H1 (cell line): ENCODE measurements at regions not wholly inside any gene's neighbourhood (a gene's known extent, or its start where the extent isn't known, plus 50 kb on each side); places are given as distances from the start of the nearest gene placed in this dataset.

Experiments
- CTCF ChIA-PET: fragments of 300-600 bp; sonication (Branson Sonifier 250); formaldehyde crosslinking; loops from one replicate; lab custom pipeline; 2021; ENCODE audit not compliant: partially characterized antibody; lab: Charles Lee
- POLR2A ChIA-PET: fragments of 300-600 bp; sonication (Branson Sonifier 250); formaldehyde crosslinking; loops from one replicate; lab custom pipeline; 2021; ENCODE audit warnings: inconsistent platforms; ENCODE audit not compliant: partially characterized antibody; lab: Charles Lee
- DNase-seq, 2 experiments: peaks; one replicate each; pipeline versions ENCODE4 v3.0.0 to v3.0.0-alpha.2; 2010 to 2022; ENCODE audit warnings: low spot score in 2 of 2, low read depth in 1 of 2, mixed read lengths in 1 of 2
- FAIRE-seq: peaks from 2 replicates; lab custom pipeline; 2011; peaks lifted over from hg19 to GRCh38; lab: Jason Lieb, UNC
- H2AFZ ChIP-seq: 2 replicates; pipeline ENCODE4 v1.8.1; 2012; ENCODE audit warnings: low read length, inconsistent platforms
- H2AK5ac ChIP-seq: 2 replicates; pipeline ENCODE4 v1.6.1; 2013; ENCODE audit warnings: low read depth, low read length
- H2BK120ac ChIP-seq: replicated peaks from 2 replicates; pipeline ENCODE3; 2013; ENCODE audit warnings: low read depth, low read length, inconsistent platforms
- H2BK12ac ChIP-seq: 2 replicates; pipeline ENCODE4 v1.6.1; 2013; ENCODE audit warnings: low read depth, low read length
- H2BK15ac ChIP-seq: 2 replicates; pipeline ENCODE4 v1.6.1; 2013; ENCODE audit warnings: low read length
- H2BK20ac ChIP-seq: 2 replicates; pipeline ENCODE4 v1.6.1; 2013; ENCODE audit warnings: low read length
- H2BK5ac ChIP-seq: 2 replicates; pipeline ENCODE4 v1.6.1; 2013; ENCODE audit warnings: low read depth, low read length
- H3K14ac ChIP-seq: 2 replicates; pipeline ENCODE4 v1.6.1; 2013; ENCODE audit warnings: inconsistent platforms; ENCODE audit not compliant: insufficient read length
- H3K18ac ChIP-seq: 2 replicates; pipeline ENCODE4 v1.6.1; 2013; ENCODE audit warnings: low read length; ENCODE audit errors: extremely low read depth
- H3K23ac ChIP-seq: 2 replicates; pipeline ENCODE4 v1.6.1; 2013; ENCODE audit warnings: inconsistent platforms; ENCODE audit not compliant: insufficient read length
- H3K23me2 ChIP-seq: 2 replicates; pipeline ENCODE4 v1.6.1; 2013; ENCODE audit warnings: low read depth, low read length
- H3K27ac ChIP-seq: 2 replicates; pipeline ENCODE4 v1.6.1; 2011; ENCODE audit warnings: low read depth, low read length, inconsistent platforms
- H3K27me3 ChIP-seq, 4 experiments: replicated peaks in 1 of 4; 1 replicate in 1 of 4; 2 replicates in 3 of 4; pipeline versions ENCODE4 v1.6.1 to v1.8.1; 2011 to 2013; ENCODE audit warnings: low read length in 3 of 4, mild to moderate bottlenecking in 3 of 4, inconsistent platforms in 2 of 4, mixed read lengths in 2 of 4, moderate library complexity in 1 of 4; ENCODE audit not compliant: control insufficient read depth in 3 of 4, insufficient read depth in 3 of 4; ENCODE audit errors: extremely low read depth in 1 of 4
- H3K36me3 ChIP-seq, 4 experiments: 2 replicates each; pipeline versions ENCODE4 v1.6.1 to v1.8.1; 2011 to 2013; ENCODE audit warnings: mild to moderate bottlenecking in 4 of 4, low read length in 3 of 4, moderate library complexity in 2 of 4, control low read depth in 1 of 4, inconsistent platforms in 1 of 4; ENCODE audit not compliant: insufficient read depth in 4 of 4, control insufficient read depth in 2 of 4
- H3K4ac ChIP-seq: replicated peaks from 2 replicates; pipeline ENCODE3; 2013; ENCODE audit warnings: low read length, low read depth, mixed read lengths, inconsistent platforms; ENCODE audit not compliant: insufficient read length
- H3K4me1 ChIP-seq, 4 experiments: replicated peaks in 1 of 4; 1 replicate in 1 of 4; 2 replicates in 3 of 4; pipeline versions ENCODE4 v1.6.1 to v1.8.1; 2011 to 2013; ENCODE audit warnings: low read length in 3 of 4, inconsistent platforms in 2 of 4, mixed read lengths in 1 of 4; ENCODE audit not compliant: insufficient read depth in 4 of 4, control insufficient read depth in 3 of 4
- H3K4me2 ChIP-seq, 2 experiments: 2 replicates each; pipeline versions ENCODE4 v1.6.1 to v1.8.1; 2011 to 2013; ENCODE audit warnings: low read depth in 2 of 2, low read length in 2 of 2, control low read depth in 1 of 2, inconsistent platforms in 1 of 2, mild to moderate bottlenecking in 1 of 2; ENCODE audit not compliant: insufficient read depth in 1 of 2
- H3K4me3 ChIP-seq, 4 experiments: fragments of 200-600, 300-600 bp in 1 of 4; sonication (generic), shearing (Covaris generic), sonication (Bioruptor Twin) in 1 of 4; 2 replicates each; pipeline versions ENCODE4 v1.5.1 to v1.8.1; 2011 to 2016; ENCODE audit warnings: low read length in 4 of 4, low read depth in 3 of 4, control low read depth in 2 of 4, inconsistent platforms in 2 of 4, mild to moderate bottlenecking in 2 of 4, mixed read lengths in 1 of 4, moderate library complexity in 1 of 4; ENCODE audit not compliant: insufficient read depth in 2 of 4; ENCODE audit errors: extremely low read depth in 1 of 4
- H3K56ac ChIP-seq: replicated peaks from 2 replicates; pipeline ENCODE3; 2013; ENCODE audit warnings: low read depth, mild to moderate bottlenecking, mixed read lengths, low read length, inconsistent platforms; ENCODE audit not compliant: insufficient read length
- H3K79me1 ChIP-seq: 2 replicates; pipeline ENCODE4 v1.6.1; 2013; ENCODE audit warnings: low read depth, low read length, control low read depth
- H3K79me2 ChIP-seq, 2 experiments: 2 replicates each; pipeline versions ENCODE4 v1.6.1 to v1.8.1; 2012 to 2013; ENCODE audit warnings: low read length in 2 of 2, mild to moderate bottlenecking in 2 of 2, inconsistent platforms in 1 of 2; ENCODE audit not compliant: insufficient read depth in 2 of 2, control insufficient read depth in 1 of 2
- H3K9ac ChIP-seq, 4 experiments: replicated peaks in 1 of 4; 1 replicate in 1 of 4; 2 replicates in 3 of 4; pipeline versions ENCODE4 v1.6.1 to v1.8.1; 2011 to 2013; ENCODE audit warnings: low read depth in 3 of 4, low read length in 3 of 4, control low read depth in 2 of 4, mild to moderate bottlenecking in 2 of 4, moderate library complexity in 2 of 4, inconsistent platforms in 1 of 4; ENCODE audit errors: extremely low read depth in 1 of 4
- H3K9me3 ChIP-seq, 2 experiments: 2 replicates each; pipeline versions ENCODE4 v1.6.1 to v1.8.1; 2012 to 2013; ENCODE audit warnings: mild to moderate bottlenecking in 2 of 2, moderate library complexity in 2 of 2, control low read depth in 1 of 2, inconsistent platforms in 1 of 2, low read depth in 1 of 2, low read length in 1 of 2, mixed read lengths in 1 of 2; ENCODE audit not compliant: insufficient read depth in 2 of 2
- H4K20me1 ChIP-seq, 2 experiments: replicated peaks in 1 of 2; 2 replicates each; pipeline versions ENCODE3 to v1.8.1; 2011 to 2013; ENCODE audit warnings: inconsistent platforms in 2 of 2, low read length in 2 of 2, mild to moderate bottlenecking in 1 of 2; ENCODE audit not compliant: insufficient read depth in 2 of 2, control insufficient read depth in 1 of 2
- H4K5ac ChIP-seq: 2 replicates; pipeline ENCODE4 v1.6.1; 2013; ENCODE audit warnings: low read length, low read depth, mixed read lengths, inconsistent platforms; ENCODE audit not compliant: insufficient read length
- H4K8ac ChIP-seq: 2 replicates; pipeline ENCODE4 v1.8.0; 2013; ENCODE audit warnings: mild to moderate bottlenecking, moderate library complexity, low read length, inconsistent platforms; ENCODE audit not compliant: insufficient read depth; ENCODE audit errors: extremely low read depth
- H4K91ac ChIP-seq: replicated peaks from 2 replicates; pipeline ENCODE3; 2013; ENCODE audit warnings: low read length, mixed read lengths, inconsistent platforms; ENCODE audit not compliant: insufficient read length
- ATF3 ChIP-seq: IDR thresholded peaks from 2 replicates; pipeline ENCODE4 v1.6.1; 2011; ENCODE audit warnings: low read depth, mild to moderate bottlenecking, low read length; ENCODE audit not compliant: insufficient read depth
- FOSL1 ChIP-seq: IDR thresholded peaks from 2 replicates; pipeline ENCODE4 v1.6.1; 2011; ENCODE audit warnings: mild to moderate bottlenecking, low read depth, low read length, moderate library complexity; ENCODE audit not compliant: insufficient read depth
- HDAC6 ChIP-seq: IDR thresholded peaks from one replicate; pipeline ENCODE4 v1.7.1; 2012; ENCODE audit warnings: low read depth, mild to moderate bottlenecking, inconsistent platforms, low read length, moderate library complexity
- KDM1A ChIP-seq: fragments of 200-600, 300-600 bp; sonication (generic); IDR thresholded peaks from 2 replicates; pipeline ENCODE4 v1.7.1; 2016; ENCODE audit warnings: mild to moderate bottlenecking, low read length, borderline replicate concordance
- POLR2A ChIP-seq, 2 experiments: IDR thresholded peaks; 1 replicate in 1 of 2; 2 replicates in 1 of 2; pipeline ENCODE4 v1.6.1; 2011; ENCODE audit warnings: low read depth in 2 of 2, low read length in 2 of 2, mild to moderate bottlenecking in 2 of 2; ENCODE audit errors: control extremely low read depth in 1 of 2
- POLR2AphosphoS5 ChIP-seq: IDR thresholded peaks from 2 replicates; pipeline ENCODE4 v1.6.1; 2011; ENCODE audit warnings: low read depth, low read length
- RFX5 ChIP-seq: IDR thresholded peaks from 2 replicates; pipeline ENCODE4 v1.6.1; 2011; ENCODE audit warnings: low read depth, low read length, improper control_type of control experiment, borderline replicate concordance
- SIRT6 ChIP-seq: IDR thresholded peaks from one replicate; pipeline ENCODE4 v1.7.1; 2012; ENCODE audit warnings: low read length, inconsistent platforms
- SP2 ChIP-seq: IDR thresholded peaks from 2 replicates; pipeline ENCODE4 v1.6.1; 2012; ENCODE audit warnings: mild to moderate bottlenecking, low read length, inconsistent platforms
- SP4 ChIP-seq: IDR thresholded peaks from 2 replicates; pipeline ENCODE4 v1.6.1; 2012; ENCODE audit warnings: low read length, inconsistent platforms
- SRF ChIP-seq: IDR thresholded peaks from 2 replicates; pipeline ENCODE4 v1.6.1; 2011; ENCODE audit warnings: mild to moderate bottlenecking, low read depth, low read length, moderate library complexity
- SUZ12 ChIP-seq: fragments of 200-600 bp; sonication (generic); IDR thresholded peaks from 2 replicates; pipeline ENCODE4 v1.6.1; 2012; ENCODE audit warnings: mild to moderate bottlenecking, inconsistent platforms, low read length, moderate library complexity, mixed read lengths
- TAF1 ChIP-seq: IDR thresholded peaks from 2 replicates; pipeline ENCODE4 v1.6.1; 2011; ENCODE audit warnings: mild to moderate bottlenecking, low read depth, low read length
- WGBS, 2 experiments: shearing (Covaris generic) in 1 of 2; methylation state at CpG; one replicate each; pipeline versions ENCODE4 v1.1.6 to v1.1.7; 2013 to 2015; ENCODE audit warnings: low lambda C conversion rate in 2 of 2, mixed read lengths in 2 of 2, inconsistent platforms in 1 of 2, low coverage in 1 of 2, missing lambda C conversion rate in 1 of 2; ENCODE audit not compliant: insufficient replicate concordance in 2 of 2, insufficient coverage in 1 of 2, insufficient read length in 1 of 2; ENCODE audit errors: extremely low coverage in 1 of 2, missing lambda C conversion rate in 1 of 2; 5-methylcytosine and 5-hydroxymethylcytosine counted together
- TF ChIP-seq, protein P1 (sequence below): IDR thresholded peaks from 2 replicates; pipeline ENCODE4 v1.6.1; 2011; ENCODE audit warnings: low read length, improper control_type of control experiment

- Histone ChIP-seq H3K9me3 (no peaks in the 10 kb centered on the region), H4K20me1 (no peaks in the 10 kb centered on the region), H3K4me3 (no peak overlapping the region), H2BK120ac (no peak overlapping the region), H4K91ac (no peak overlapping the region), H2BK15ac (no peak overlapping the region), H3K14ac (no peak overlapping the region), H2AFZ (0 out of 2 replicates have a peak overlapping the region, but pooled peaks have one; percentile 35), H3K23me2 (no peaks in the 10 kb centered on the region), H3K4ac (no peak overlapping the region), H3K18ac (no peak overlapping the region), H3K4me2 (no peak overlapping the region), H3K4me1 (no peaks in the 10 kb centered on the region), H3K56ac (no peak overlapping the region), H3K36me3 (no peaks in the 10 kb centered on the region), H2AK5ac (no peak overlapping the region), H2BK5ac (no peak overlapping the region), H4K8ac (no peak overlapping the region), H3K79me1 (no peaks in the 10 kb centered on the region), H3K27ac (no peak overlapping the region), H3K23ac (no peak overlapping the region), H3K27me3 (no peaks in the 10 kb centered on the region), H4K5ac (no peak overlapping the region), H2BK20ac (no peak overlapping the region), H2BK12ac (no peak overlapping the region), H3K79me2 (no peaks in the 10 kb centered on the region), H3K9ac (no peak overlapping the region)
- FAIRE-seq, result no peak
- no peak for TF ChIP-seq SRF
- no peak for TF ChIP-seq TAF1
- no peak for TF ChIP-seq SP4
- TF ChIP-seq ATF3, result no peak
- TF ChIP-seq RFX5, result no peak
- TF ChIP-seq, protein P1, sequence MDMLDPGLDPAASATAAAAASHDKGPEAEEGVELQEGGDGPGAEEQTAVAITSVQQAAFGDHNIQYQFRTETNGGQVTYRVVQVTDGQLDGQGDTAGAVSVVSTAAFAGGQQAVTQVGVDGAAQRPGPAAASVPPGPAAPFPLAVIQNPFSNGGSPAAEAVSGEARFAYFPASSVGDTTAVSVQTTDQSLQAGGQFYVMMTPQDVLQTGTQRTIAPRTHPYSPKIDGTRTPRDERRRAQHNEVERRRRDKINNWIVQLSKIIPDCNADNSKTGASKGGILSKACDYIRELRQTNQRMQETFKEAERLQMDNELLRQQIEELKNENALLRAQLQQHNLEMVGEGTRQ, result no peak
- no peak for TF ChIP-seq SIRT6
- TF ChIP-seq HDAC6, result no peak
- TF ChIP-seq KDM1A, result no peak
- TF ChIP-seq FOSL1, result no peak
- TF ChIP-seq POLR2A (IDR thresholded peaks at IDR 0.05; ENCODE audit: control extremely low read depth in 1 of 2, low read depth in 2 of 2, low read length in 2 of 2), result no peak
- no peak for TF ChIP-seq SUZ12
- TF ChIP-seq SP2, result no peak
- no peak for TF ChIP-seq POLR2AphosphoS5
- no peak for DNase-seq
- WGBS, 2 experiments, result 81% methylated on average over 2 of the region's 2 CpGs; no CpG with 5 or more reads in 1 of the 2 experiments
- CTCF ChIA-PET, result interaction anchor here (1.3 kb wide), 1 partner anchor 22 kb away, joined by 3 read pairs; no protein-coding TSS in a partner anchor
- POLR2A ChIA-PET, result no interaction called here
Measured at GRCh38 chr9:95791695-95792094, 83.8 kb upstream of the ERCC6L2 start.
